ENCODE measurements at regions not wholly inside any gene's neighbourhood (a gene's known extent, or its start where the extent isn't known, plus 50 kb on each side); places are given as distances from the start of the nearest gene placed in this dataset.

DNA sequence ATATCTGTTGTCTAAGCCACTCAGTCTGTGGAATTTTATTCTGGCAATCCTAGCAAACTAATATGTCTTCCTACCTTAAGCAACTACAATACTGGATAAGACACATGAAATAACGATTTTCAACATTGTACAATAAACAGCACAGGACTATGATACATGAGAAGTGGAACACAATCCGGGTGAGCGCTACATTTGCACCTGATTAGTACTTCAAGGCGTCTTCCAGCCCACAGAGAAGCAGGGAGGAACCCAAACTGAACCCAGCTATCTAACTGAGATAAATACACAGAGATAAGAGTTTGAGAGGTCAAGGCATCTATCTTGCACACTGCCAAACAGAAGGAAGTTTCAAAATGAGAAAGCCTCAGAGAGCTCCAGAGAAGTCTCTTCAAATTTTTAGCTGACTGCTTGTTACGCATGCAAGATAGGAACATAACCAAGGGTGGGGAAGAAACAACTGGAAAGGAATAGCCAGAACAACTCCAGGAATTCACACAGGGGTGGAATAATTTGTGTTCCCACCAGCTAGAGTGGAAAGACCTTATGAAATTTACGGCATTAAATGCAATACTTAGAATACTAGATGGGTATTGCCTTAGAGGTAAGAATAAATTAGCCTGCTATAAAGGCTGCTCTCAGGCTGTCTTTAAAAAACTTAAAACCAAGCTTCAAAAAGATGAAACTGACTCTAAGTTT lies 481.8 kb downstream of the MTRR start:
- Histone ChIP-seq H3K79me2 (no peaks in the 10 kb centered on the region), H3K27ac (no peak overlapping the region), H3K27me3 (ENCODE audit: control insufficient read depth, insufficient read depth, low read length) (no peaks in the 10 kb centered on the region), H3K9ac (no peak overlapping the region), H3K9me3 (ENCODE audit: control insufficient read depth, low read length) (no peaks in the 10 kb centered on the region), H3K4me3 (ENCODE audit: low read depth, low read length) (no peak overlapping the region), H3K36me3 (ENCODE audit: control insufficient read depth, insufficient read depth, low read length) (no peaks in the 10 kb centered on the region), H3K4me1 (no peaks in the 10 kb centered on the region), H3K4me2 (ENCODE audit: low read length) (no peak overlapping the region), H2AFZ (no peak overlapping the region)
- TF ChIP-seq, protein P1, sequence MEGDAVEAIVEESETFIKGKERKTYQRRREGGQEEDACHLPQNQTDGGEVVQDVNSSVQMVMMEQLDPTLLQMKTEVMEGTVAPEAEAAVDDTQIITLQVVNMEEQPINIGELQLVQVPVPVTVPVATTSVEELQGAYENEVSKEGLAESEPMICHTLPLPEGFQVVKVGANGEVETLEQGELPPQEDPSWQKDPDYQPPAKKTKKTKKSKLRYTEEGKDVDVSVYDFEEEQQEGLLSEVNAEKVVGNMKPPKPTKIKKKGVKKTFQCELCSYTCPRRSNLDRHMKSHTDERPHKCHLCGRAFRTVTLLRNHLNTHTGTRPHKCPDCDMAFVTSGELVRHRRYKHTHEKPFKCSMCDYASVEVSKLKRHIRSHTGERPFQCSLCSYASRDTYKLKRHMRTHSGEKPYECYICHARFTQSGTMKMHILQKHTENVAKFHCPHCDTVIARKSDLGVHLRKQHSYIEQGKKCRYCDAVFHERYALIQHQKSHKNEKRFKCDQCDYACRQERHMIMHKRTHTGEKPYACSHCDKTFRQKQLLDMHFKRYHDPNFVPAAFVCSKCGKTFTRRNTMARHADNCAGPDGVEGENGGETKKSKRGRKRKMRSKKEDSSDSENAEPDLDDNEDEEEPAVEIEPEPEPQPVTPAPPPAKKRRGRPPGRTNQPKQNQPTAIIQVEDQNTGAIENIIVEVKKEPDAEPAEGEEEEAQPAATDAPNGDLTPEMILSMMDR (IDR thresholded peaks at IDR 0.05) = no peak

DNA sequence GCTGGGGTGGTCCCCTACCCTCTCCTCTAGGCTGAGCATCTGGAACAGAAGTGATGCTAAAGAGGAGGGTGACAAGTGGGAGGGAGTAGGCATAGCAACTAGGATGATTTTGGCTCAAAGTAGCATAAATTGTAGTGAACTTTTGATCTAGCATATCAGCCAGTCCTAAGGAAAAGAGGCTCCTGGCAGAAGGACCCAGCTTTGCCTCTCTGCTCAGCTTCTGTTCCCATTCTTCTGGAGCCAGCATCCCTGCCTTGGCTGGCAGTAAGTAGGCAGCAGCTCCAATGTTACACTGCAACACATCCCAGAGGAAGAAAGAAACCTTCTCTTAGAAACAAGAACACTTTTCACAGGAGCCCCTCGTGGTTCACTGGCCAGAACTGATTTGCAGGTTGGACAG lies 487.0 kb downstream of the MTRR start:
- no peaks in the 10 kb centered on the region for H3K36me3 ChIP-seq (ENCODE audit: control insufficient read depth, insufficient read depth, low read length)
- TF ChIP-seq, protein P1 (IDR thresholded peaks at IDR 0.05) = no peak
- no peak overlapping the region for H2AFZ ChIP-seq
- no peaks in the 10 kb centered on the region for H3K4me1 ChIP-seq
- H3K27me3 ChIP-seq (ENCODE audit: control insufficient read depth, insufficient read depth, low read length) = no peaks in the 10 kb centered on the region
- H3K79me2 ChIP-seq = no peaks in the 10 kb centered on the region
- H3K9me3 ChIP-seq (ENCODE audit: control insufficient read depth, low read length) = no peaks in the 10 kb centered on the region
- H3K27ac ChIP-seq = no peak overlapping the region
- no peak overlapping the region for H3K4me2 ChIP-seq (ENCODE audit: low read length)
- no peak overlapping the region for H3K4me3 ChIP-seq (ENCODE audit: low read depth, low read length)
- no peak overlapping the region for H3K9ac ChIP-seq

DNA sequence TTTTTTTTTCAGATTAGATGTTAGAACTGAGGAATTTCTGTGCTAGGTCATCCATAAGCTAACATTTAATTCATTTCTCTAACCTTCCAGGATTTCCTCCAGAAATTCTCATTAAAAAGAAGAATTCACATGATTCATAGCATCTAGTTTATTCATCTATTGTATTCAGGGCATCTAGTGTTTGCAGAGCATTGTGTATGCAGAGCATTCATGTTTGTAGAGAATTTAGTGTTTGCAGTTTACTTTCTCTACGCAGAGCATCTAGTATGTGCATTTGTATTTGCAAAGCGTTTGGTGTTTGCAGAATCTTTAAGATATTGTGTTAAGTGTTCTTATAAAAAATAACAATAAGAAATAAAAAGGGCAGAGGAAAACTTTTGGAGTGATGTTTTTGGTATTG lies 491.1 kb downstream of the MTRR start:
- no peaks in the 10 kb centered on the region for H3K4me1 ChIP-seq
- no peaks in the 10 kb centered on the region for H3K36me3 ChIP-seq (ENCODE audit: control insufficient read depth, insufficient read depth, low read length)
- H3K9me3 ChIP-seq (ENCODE audit: control insufficient read depth, low read length) = no peaks in the 10 kb centered on the region
- no peak overlapping the region for H3K4me2 ChIP-seq (ENCODE audit: low read length)
- H3K27ac ChIP-seq = no peak overlapping the region
- no peak overlapping the region for H2AFZ ChIP-seq
- H3K27me3 ChIP-seq (ENCODE audit: control insufficient read depth, insufficient read depth, low read length) = no peaks in the 10 kb centered on the region
- H3K79me2 ChIP-seq = no peaks in the 10 kb centered on the region
- no peak overlapping the region for H3K9ac ChIP-seq
- TF ChIP-seq, protein P1 (IDR thresholded peaks at IDR 0.05) = no peak
- no peak overlapping the region for H3K4me3 ChIP-seq (ENCODE audit: low read depth, low read length)

DNA sequence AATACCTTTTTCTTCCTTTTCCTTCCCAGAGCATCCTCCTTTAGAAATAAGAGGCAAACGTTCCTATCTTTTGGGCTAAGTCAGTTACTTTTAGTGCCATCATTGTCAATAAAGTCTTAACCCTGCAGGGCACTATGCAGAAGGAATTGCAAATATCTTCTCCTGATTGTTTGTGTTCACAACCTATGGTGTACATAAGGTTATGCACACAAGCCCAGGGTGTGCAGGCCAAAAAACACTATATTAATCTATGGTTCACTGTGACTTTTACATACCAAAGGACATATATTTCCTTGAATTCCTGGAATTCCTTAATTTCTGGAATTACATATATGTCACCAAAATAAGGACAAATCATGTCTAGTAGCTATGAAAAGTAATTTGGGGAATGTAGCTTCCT lies 493.5 kb downstream of the MTRR start:
- H3K9me3 ChIP-seq (ENCODE audit: control insufficient read depth, low read length) = no peaks in the 10 kb centered on the region
- H2AFZ ChIP-seq = no peak overlapping the region
- H3K36me3 ChIP-seq (ENCODE audit: control insufficient read depth, insufficient read depth, low read length) = no peaks in the 10 kb centered on the region
- no peak overlapping the region for H3K9ac ChIP-seq
- H3K27me3 ChIP-seq (ENCODE audit: control insufficient read depth, insufficient read depth, low read length) = no peaks in the 10 kb centered on the region
- H3K4me3 ChIP-seq (ENCODE audit: low read depth, low read length) = no peak overlapping the region
- TF ChIP-seq, protein P1 (IDR thresholded peaks at IDR 0.05) = no peak
- no peaks in the 10 kb centered on the region for H3K79me2 ChIP-seq
- H3K27ac ChIP-seq = no peak overlapping the region
- no peaks in the 10 kb centered on the region for H3K4me1 ChIP-seq
- no peak overlapping the region for H3K4me2 ChIP-seq (ENCODE audit: low read length)

DNA sequence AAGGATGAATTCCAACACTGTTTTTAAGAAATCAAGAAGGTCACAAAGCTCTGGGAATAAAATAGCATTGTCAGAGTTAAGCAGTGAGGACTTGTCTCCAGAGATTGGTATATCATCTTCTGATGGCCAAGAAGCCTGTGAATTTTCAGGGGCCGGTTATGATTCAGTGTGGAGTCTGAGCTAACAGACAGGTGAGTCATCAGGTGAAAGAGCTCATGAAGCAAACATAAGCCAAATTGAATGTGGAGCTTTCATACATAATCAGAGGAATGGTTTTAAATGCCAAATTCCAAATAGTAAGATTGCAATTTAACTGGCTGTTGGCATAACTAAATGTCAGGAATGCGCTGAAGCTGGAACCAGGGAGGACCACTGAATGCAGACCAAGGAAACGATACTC lies 494.2 kb downstream of the MTRR start:
- H3K79me2 ChIP-seq = no peaks in the 10 kb centered on the region
- TF ChIP-seq, protein P1 (IDR thresholded peaks at IDR 0.05) = no peak

More for the DNA sequence above, 494.2 kb downstream of the MTRR start:
- Histone ChIP-seq H3K27ac (no peak overlapping the region), H3K9ac (no peak overlapping the region), H3K4me2 (ENCODE audit: low read length) (no peak overlapping the region), H3K4me3 (ENCODE audit: low read depth, low read length) (no peak overlapping the region), H3K9me3 (ENCODE audit: control insufficient read depth, low read length) (no peaks in the 10 kb centered on the region), H2AFZ (no peak overlapping the region), H3K36me3 (ENCODE audit: control insufficient read depth, insufficient read depth, low read length) (no peaks in the 10 kb centered on the region), H3K27me3 (ENCODE audit: control insufficient read depth, insufficient read depth, low read length) (no peaks in the 10 kb centered on the region), H3K4me1 (no peaks in the 10 kb centered on the region)

Data from parathyroid adenoma (tissue), 2 donors.